Activated CD8-positive, alpha-beta memory T cell treated with anti-CD3 and anti-CD28 coated beads, Interleukin-2, amount 50 U/mL, for 24 hours (primary cell): ENCODE measurements at regions not wholly inside any gene's neighbourhood (a gene's known extent, or its start where the extent isn't known, plus 50 kb on each side); places are given as distances from the start of the nearest gene placed in this dataset.
"Not testable (repeated sequence)": the region's sequence is repeated elsewhere in the genome, so short reads cannot be mapped to it uniquely, and the experiment has no call there.

Source experiments
- DNase-seq: peaks from one replicate; pipeline ENCODE4 v3.0.0-alpha.2; 2020; ENCODE audit errors: extremely low read depth

DNA sequence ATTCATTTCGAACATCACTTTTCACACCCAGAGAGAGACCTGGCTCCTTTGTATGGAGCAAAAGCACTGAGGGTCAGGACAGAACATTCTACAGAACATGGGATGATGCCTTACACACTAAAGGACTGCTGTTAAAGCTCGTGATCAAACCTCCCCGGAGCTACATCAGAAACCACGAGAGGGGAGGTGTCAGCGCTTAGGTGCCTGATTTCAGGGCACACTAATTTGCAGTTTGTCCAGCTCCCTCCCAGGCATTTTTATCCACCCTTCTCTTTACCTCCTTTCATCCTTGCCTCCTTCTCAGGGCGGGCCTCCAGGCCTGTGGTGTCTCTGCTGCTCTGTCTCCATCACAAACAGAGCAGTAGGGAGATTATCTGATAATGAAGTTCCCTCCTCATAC lies 127.5 kb downstream of the VPREB1 start:
- DNase-seq, result no peak

DNA sequence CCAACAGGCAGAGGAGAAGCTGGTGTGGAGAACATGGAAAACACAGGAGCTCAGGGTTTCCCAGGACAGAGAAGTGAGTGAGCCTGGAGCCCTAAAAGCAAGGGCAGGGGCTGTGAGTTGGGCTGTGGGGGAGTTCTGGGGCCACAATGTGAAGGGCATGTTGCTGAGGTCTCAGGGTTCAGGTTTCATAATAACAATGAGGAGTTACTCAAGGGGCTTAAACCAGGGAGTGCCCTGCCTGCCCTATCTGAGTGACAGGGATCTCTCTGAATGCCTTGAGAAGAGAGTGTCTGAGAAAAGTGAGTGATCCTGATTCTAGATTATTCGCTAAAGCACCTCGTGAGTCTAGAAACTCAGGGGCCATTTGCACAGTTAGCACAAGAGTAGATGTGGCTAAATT lies 129.6 kb downstream of the VPREB1 start:
- no peak for DNase-seq

DNA sequence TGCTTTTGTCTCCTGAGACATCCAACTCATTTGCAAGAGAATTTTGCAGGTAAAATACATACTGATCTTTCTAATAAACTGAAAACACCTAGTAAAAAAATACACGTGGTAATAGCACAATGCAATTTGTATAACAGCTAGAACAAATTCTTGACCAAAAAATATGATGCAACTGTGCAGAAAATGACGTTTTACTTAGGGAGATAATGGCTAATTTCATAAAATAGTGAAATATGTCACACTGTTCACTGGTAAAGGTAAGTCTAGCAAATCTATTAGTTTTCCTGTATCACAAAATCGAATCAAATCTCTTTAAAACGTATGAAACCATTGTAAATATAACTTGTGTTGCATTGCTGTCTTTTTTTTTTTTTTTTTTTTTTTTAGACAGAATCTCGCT lies 130.0 kb downstream of the VPREB1 start:
- no peak for DNase-seq

DNA sequence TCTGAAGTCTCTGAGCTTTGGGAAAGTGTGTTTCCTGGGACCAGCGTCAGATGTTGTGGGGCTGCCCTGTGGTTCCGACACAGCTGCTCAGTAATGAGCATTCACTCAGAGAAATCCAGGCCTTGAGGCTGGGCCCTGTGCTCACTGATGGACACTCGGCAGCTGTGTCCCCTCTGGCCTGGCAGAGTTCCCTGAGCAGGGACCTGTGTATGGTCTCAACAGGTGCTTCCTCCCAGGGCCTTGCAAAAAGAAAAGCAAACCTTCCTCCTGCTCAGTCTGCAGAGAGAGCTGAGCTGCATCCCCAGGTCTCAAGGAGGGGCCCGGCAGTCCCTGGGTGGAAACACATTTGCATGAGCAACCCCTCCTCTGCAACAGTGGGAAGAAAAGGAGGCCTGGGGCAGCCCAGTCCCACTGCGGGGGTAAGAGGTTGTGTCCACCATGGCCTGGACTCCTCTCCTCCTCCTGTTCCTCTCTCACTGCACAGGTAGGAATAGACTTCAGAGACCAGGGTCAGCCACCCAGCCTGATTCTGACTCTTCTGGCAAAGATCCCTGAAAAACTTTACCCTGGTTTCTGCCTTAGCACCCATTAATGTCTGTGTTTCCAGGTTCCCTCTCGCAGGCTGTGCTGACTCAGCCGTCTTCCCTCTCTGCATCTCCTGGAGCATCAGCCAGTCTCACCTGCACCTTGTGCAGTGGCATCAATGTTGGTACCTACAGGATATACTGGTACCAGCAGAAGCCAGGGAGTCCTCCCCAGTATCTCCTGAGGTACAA lies 131.2 kb downstream of the VPREB1 start:
- DNase-seq, result no peak

DNA sequence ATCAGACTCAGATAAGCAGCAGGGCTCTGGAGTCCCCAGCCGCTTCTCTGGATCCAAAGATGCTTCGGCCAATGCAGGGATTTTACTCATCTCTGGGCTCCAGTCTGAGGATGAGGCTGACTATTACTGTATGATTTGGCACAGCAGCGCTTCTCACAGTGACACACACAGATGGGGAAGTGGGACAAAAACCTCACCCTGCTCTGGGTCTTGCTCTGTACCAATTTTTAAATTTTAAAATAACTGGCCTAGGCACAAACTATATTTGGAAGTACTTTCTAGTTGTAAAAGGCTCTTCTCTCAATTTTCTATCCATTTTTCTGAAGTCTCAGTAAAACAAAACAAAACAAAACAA lies 131.7 kb downstream of the VPREB1 start:
- DNase-seq, result no peak

DNA sequence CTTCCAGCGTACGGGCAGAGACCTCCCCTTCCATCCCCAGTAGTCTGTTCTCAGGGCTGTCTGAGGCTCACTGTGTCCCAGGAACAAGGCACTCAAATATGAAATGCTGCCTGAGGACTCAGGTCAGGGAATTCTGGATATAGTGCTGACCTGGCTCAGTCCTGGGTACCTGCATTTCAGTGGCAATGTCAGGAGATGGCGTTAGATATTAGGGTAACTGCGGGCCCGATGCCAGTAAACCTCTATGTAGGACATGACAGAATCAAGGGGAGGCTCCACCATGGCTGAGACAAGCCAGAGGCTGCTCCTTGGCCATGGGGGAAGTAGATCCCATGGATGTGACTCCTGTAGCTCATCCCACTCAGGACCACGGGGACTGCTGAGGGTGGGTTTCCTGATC lies 131.7 kb downstream of the ZNF280B start:
- not testable (repeated sequence) for DNase-seq

DNA sequence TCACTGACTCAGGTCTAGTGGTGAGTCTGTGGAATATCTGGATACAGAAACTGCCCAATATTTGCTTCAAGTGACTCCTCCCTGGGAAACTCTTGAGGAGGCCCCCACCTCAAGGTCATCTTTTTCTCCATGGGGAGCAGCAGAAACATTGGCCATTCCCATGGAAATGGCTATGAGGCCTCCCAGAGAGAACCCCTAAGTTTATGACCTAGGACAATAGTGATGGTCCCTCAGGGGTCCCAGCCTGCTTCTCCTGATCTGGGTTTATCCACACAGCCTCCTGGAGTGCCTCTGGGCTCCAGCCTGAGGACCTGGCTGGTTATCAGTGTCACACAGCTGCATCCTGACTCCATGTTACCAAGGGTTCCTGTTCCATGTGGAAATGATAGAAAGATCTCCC lies 131.2 kb downstream of the ZNF280B start:
- DNase-seq, result no peak

DNA sequence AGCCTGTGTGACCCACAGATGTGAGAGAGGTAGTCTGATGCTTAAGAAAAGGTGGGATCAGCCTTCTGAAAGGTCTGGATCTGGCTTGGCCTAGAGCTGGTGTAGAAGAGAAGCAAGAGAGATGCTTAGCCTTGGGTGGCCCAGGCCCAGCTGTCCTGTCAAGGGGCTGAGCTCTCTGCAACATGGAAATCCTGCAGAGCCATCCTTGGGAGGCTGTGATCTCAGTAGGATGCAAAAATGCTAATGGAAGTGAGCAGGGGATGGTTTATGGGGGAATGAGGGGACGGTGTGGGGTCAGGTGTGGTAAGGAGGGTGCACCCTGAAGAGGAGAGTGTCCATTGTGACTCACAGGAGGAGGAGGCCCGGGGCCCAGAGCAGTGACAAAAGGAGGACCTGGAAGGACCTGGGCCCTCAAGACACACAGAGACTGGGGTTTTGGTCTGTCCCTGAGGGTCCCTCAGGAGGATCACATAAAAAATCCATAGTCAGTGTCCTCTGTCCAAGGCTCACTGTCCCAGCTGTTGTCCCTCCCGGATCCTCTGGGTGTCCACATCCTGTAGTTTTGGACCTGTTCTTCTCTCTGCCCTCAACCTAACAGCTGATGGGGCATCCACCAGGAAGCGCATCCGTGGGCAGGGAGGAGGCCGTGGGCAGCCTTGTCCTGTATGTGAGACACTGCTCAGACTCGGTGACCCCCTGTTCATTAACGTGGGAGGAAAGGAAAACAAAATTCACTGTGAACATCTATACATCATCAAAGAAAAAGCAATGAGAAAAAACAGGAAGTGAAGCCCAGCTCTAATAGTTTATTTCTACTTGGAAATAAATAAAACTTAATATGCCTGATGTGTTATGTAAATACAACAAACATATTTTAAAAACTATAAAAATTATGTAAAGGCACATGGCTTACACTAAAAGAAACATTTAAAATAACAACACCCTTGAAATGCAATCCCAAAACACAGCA lies 129.8 kb downstream of the ZNF280B start:
- no peak for DNase-seq

DNA sequence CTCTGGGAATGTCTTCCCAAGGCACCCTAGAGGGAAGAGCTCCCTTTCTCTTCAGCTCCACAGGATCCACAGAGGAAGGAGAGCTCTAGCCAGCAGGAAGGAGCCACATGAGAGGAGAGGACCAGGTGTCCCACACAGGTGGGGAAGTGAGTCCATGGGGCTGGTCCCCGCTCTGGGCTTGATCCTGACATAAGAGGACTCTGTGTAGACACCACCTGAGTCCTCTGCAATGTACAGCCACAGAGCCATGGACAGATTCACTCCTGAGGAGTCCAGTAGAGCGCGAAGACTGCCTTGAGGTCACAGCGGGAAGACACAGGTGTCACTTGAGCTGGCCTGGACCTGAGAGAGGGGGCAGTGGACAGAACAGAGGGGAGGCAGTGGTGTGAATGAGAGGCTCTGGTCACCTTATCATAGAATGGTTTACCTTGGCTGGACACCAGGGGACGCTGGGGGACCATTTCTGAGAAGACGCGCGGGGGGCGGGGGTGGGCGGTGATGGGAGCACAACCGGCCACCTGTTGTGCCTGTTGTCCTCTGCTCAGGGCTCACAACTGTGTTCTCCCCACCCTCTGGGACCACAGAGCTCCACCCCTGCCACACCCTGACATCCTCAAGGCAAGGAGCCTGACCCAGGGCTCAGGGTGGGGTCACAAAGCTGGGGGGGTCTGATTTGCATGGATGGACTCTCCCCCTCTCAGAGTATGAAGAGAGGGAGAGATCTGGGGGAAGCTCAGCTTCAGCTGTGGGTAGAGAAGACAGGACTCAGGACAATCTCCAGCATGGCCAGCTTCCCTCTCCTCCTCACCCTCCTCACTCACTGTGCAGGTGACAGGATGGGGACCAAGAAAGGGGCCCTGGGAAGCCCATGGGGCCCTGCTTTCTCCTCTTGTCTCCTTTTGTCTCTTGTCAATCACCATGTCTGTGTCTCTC lies 128.2 kb downstream of the ZNF280B start:
- no peak for DNase-seq

DNA sequence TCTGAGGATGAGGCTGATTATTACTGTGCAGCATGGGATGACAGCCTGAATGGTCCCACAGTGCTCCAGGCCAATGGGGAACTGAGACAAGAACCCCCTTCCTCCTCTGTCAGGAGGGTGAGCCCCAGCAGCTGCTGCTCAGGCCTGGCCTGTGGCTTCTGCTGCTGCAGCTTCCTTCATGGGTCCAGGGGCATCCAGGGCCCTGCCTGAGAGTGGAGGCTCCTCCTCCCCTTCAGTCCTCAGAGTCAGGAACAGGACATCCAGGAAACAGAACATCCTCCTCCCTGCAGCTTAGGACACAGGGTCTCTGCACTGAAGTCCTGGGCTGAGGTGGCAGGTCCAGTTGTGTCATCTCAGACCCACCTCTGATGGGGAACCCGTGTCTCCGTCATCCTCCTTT lies 127.2 kb downstream of the ZNF280B start:
- DNase-seq, result not testable (repeated sequence)

DNA sequence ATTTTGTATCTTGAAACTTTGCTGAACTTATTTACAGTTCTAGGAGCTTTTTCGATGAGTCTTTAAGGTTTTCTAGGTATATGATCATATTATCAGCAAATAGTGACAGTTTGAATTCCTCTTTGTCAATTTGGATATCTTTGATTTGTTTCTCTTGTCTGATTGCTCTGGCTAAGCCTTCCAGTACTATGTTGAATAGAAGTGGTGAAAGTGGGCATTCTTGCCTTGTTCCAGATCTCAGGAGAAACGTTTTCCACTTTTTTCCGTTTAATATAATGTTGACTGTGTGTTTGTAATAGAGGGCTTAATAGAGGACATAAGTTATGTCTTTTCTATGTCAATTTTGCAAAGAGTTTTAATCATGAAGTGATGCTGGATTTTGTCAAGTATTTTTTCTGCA lies 124.3 kb downstream of the ZNF280B start:
- no peak for DNase-seq

DNA sequence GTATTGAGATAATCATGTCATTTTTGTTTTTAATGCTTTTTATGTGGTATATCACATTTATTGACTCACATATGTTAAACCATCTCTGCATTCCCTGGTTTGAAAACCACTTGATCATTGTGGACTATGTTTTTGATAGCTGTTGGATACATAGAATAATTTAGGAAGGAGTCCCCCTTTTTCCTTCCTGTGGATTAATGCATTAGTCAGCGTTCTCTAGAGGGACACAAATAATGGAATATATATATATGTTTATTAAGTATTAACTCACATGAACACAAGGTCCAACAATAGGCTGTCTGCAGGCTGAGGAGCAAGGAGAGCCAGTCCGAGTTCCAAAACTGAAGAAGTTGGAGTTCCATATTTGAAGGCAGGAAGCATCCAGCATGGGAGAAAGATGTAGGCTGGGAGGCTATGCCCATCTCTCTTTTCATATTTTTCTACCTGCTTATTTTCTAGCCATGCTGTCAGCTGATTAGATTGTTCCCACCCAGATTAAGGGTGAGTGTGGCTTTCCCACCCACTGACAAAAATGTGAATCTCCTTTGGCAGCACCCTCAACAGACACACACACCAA lies 123.8 kb downstream of the ZNF280B start:
- DNase-seq, result no peak

DNA sequence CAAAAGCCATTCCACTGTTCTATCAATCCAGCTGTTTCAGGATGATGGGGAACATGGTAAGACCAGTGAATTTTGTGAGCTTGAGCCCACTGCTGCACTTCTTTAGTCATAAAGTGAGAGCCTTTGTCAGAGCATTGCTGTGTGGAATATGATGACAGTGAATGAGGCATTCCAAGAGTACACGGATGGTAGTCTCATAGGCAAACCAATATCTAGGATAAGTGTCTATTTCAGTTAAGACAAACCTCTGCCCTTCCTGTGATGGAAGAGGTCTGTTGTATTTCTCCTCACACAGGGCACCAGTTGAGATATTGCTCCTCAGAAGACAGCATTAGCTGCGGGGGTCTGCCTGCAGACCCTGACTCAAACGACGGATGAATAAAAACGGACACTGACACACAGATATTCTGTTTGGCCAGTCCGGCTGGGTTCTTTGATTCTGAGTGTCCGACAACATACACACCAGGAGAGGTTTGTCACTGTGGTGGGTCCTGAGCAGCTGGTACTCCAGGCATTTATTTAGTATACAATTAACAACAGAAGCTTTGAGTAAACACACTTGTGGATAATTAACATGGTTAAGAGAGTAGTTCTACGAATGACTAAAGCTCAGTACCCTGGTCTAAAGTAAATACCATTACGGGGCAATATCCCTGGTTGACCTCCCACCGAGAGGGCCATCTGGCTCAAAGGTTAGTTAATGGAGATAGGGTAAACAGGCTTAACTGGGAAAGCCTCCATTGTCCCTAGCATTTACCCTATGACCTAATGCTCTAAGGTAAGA lies 121.7 kb downstream of the ZNF280B start:
- DNase-seq, result no peak

DNA sequence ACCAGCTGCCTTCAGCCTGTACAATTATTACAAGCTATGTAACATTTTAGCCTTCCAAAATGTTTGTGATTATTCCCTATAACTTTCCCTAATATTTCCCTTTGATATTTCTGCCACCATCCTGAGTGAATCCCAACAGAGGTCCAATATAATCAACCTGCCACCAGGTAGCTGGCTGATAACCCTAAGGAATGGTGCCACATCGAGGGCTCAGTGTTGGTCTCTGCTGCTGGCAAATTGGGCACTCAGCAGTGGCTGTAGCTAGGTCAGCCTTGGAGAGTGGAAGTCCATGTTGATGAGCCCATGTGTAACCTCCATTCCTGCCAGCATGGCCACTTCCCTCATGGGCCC lies 121.2 kb downstream of the ZNF280B start:
- no peak for DNase-seq

DNA sequence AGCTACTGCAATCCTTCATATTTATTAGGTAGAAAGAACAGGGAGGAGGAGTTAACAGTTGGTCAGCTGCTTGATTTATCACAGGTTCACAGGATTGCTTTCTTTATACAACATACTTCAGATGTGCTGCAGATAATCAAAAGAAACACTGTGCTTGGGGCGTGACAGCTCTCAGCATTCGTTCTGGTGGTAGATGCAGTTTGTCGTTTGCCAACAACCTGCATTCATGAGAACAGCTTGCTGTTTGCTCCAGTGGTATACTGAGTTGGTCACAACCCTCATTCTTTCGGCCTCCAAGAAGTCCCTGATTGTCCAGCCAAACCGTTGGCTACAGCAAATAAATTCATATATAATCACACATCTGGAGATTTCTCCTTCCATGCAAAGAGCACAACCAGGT lies 120.5 kb downstream of the ZNF280B start:
- no peak for DNase-seq

DNA sequence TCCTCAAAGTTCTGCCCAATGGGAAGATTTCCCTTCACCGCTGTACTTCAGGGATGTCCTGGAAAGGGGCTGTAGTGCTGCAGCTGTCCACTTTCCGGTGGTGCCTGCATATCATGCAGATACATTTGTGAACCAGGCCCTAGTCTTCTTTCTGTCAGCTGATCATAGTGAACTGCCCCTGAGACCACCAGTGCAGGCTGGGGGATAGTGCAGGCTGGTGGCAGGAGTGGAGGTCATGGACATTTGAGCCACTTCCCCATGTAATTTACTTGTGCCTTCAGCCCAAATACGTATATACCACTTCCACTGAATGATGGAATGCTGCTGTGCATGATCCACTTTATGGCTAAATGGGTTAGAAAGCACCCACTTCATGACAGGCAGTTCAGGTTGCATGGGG lies 120.0 kb downstream of the ZNF280B start:
- DNase-seq, result no peak

DNA sequence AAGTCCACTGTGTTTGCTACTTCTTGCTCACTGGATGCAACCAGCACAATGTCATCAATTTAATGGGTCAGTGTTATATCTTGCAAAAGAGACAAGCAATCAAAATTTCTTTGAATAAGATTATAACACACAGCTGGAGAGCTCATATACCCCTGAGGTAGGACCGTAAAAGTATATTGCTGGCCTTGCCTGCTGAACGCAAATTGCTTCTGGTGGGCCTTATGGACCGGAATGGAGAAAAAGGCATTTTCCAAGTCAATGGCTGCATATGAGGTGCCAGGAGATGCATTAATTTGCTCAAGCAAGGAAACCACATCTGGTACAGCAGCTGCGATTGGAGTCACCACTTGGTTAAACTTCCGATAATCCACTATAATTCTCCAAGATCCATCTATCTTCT lies 119.1 kb downstream of the ZNF280B start:
- DNase-seq, result no peak

DNA sequence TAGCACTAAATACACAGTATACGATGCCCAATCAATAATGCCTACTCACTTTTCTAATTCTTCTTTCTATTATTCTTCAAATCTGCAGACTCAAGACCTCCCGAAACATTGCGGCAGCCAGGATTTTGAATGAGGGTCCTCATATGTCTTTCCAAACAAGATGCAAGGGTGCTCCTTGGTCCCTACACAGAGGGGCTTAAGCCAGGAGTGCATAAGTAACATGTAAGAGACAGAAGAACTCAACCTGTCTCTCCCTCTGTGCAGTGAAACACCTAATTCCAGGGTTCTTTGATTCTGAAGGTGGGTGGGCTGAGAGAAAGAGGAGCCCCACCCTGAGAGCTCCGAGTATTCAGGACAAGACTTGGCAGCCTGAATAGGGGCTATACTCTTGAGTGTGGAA lies 117.6 kb downstream of the ZNF280B start:
- DNase-seq, result no peak

DNA sequence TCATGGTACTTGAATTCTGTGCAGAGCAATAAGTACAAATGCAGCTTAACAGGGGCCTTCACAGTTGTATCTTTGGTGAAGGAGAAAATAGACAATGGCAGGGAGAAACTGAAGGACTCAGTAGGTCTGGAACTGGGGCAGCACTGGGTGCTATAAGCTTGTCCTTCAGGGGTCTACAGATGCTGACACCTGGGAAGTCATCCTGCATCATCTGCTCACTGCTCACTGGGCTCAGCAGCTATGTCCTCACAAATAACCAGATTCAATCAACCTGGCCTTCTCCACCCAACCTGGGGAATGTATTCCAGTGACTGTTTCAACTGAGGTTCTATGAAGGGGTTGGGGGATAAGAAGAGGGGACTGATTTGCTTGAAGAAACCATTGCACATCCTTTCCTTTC lies 117.0 kb downstream of the ZNF280B start:
- DNase-seq, result no peak

DNA sequence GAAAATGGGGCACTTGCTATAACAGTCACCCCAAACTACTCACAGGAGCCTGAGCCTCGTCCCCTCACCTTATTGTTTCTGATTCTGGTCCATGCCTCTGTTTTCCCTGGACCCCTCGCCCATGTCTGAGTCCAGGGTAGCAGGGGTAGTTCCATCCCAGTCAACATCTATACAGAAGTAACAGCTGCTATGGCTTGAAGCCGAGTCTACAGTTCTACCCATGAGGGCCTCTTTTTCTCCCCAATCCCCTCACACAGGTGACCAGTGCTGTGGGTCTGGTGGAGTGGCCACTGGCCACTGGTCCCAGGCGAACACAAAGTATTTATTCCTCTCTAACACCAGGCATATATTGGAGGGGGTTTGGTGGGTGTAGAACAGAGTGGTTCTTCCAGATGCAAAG lies 116.4 kb downstream of the ZNF280B start:
- DNase-seq, result no peak

DNA sequence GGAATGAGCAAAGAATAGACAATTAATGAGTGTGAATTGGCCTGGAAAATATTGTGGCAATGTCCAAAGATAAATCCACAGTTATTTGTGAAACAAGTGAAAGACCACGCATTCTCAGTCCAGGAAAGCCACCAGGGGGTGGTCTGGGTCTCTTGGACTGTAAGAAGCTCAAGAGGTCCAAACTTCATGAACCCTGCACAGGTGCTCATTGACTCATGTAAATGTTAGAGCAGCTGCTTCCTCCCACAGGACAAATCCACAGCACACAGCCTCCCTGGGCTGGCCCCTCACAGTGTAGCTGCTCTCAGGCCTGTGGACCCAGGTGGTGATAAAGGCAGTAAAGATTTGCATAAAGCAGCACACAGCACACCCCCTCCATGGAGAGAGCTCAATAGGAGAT lies 114.0 kb downstream of the ZNF280B start:
- no peak for DNase-seq
